Activated CD4-positive, alpha-beta T cell treated with anti-CD3 and anti-CD28 coated beads, Interleukin-2, amount 50 U/mL, for 24 hours (primary cell): ENCODE measurements at regions not wholly inside any gene's neighbourhood (a gene's known extent, or its start where the extent isn't known, plus 50 kb on each side); places are given as distances from the start of the nearest gene placed in this dataset.

Experiments used
- DNase-seq, 2 donors: peaks; one replicate each; pipeline ENCODE4 v3.0.0-alpha.2; 2020; ENCODE audit warnings: low read depth in 1 of 2, low spot score in 1 of 2

DNA sequence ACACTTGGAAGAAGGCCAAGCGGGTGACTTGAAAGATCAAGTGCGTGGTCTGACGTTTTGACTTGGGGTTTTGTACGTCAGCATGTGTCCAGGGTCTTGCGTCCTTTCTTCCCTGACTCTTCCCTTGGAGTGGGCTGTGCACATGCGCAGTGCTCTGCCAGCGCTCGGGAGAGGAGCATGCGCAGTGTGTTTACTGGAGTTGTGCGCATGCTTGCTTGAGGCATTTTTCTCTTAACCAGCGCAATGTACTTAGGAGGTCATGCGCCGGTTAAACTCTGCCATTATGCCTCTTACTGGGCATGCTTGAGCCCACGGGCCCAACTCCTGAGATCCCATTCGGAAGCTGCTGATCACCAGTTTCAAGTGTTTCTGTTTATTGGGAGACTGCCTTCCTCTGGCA lies 242.5 kb upstream of the AJAP1 start:
- no peak for DNase-seq

DNA sequence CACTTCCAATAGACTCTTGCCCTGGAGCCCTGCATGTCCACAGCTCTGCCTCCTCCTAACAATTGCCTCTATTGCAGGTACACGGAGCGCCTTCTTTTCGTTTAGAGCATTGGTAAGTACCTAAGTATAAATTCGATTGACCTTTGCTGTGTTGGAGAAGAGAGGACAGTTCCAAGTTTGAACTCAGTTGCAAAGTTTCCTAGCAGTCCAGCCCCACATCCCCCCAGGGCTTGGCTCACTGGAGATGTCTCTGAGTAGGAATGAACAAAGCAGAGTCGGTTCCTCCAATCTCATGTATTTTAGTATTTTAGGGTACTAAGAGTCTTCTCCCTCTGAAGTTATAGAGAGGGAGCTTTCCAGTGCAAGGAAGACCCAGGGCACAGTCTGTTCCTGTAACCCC lies 238.9 kb upstream of the AJAP1 start:
- no peak for DNase-seq

DNA sequence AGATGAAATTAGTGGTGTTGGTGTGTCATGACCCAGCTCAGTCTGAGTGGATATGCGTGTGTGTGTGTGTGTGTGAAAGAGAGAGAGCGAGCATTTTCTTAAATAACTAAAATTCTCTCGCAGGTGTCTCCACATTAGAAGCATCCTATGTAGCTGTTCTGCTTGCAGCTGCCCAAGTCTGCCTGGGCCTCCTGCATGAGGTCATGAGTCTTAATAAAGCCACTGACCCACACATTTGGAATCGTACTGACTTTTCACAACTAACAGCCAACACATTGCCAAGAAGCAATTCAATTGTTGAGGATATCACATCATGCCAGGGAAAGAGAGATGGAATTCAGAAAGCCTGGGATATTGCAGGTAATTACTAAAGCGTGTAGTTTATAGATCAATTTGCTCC lies 238.2 kb upstream of the AJAP1 start:
- DNase-seq = no peak

DNA sequence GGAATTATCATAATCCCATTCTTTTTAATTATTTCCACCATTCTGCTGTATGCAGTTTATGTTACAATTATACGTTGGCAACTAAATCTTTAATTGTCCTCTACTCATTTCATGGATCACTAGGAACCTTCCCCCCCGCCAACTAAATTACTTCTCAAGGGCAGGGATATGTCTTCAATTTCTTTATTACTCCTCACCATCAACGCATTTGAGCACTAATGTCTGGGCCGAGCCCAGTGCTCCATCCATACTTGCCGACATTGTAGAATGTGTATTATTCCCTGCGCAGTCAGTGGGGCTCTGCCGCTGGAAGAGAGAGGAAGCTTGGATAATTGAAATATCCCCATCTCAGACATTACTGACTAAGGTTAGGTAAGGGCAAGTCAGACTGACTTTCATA lies 236.4 kb upstream of the AJAP1 start:
- DNase-seq = no peak

DNA sequence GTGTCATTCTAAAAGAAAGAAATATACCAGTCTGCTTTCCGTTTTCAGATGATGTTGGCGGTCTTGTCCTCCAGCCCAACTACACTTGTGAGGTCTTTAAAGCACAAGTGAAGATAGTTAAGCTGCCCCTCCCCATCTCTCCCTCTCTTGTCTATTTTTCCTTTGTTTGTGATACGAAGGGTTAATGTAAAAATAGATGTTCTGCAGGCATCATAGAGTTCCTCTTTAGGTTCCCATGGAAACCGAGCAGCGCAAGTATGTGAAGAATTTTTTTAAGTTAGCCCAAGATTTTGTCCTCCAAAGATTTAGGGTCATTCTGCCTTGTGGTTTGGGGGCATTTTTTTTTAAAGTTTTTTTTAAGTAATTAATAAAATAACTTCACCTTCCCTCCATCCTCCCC lies 232.4 kb upstream of the AJAP1 start:
- no peak for DNase-seq

DNA sequence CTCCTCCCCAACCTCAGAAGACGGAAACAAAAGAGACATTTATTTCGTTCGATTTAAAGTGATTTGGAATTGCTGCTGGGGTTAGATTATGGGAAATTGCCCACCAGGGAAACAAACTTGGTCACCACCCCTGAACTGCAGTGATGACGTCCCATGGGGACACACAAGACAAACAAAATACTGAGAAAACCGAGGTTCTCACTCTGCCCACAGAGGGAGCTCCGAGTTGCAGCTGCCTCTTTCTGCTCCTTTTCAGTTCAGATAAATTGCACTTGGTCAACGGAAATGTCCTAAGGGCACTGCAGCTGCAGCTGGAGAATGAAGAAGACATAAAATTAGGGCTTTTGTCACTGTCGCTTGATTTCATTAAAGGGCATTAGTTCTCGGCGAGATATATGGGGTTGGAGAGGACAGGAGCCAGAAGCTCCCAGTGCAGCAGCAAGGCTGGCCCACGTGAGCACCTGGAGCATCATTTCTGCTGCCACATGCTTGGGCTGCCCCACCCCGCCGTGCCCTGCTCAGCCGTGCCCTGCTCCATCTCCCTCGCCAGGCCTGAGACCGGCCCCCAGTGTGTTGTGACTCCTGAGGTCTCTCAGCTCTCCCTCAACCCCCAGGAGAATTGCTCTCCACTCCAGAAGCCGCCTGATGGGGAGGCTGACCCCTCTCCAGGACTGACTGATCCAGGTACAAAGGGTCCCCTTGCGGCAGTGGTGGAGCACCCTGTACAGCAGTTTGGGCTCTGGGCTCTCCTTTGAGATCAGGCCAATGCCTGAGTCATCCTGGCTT lies 231.7 kb upstream of the AJAP1 start:
- DNase-seq = no peak

DNA sequence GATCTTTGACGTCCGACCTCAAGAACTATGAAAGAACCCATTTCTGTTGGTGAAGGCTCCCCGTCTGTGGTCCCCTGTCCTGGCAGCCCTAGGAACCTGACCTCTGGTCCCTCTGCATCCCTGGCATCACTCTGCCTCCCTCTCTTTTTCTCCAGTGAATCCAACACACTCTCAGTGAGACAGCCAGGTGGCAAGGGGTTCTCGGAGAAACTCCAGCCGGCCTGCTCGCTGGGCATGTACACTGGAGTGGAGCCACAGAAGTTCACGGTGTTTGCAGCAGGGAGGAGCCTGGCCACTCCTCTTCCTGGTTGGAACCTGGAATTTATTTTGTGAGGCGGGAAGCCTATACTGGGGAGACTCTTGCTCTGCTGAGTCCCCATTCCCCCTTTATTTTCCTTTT lies 230.2 kb upstream of the AJAP1 start:
- no peak for DNase-seq

DNA sequence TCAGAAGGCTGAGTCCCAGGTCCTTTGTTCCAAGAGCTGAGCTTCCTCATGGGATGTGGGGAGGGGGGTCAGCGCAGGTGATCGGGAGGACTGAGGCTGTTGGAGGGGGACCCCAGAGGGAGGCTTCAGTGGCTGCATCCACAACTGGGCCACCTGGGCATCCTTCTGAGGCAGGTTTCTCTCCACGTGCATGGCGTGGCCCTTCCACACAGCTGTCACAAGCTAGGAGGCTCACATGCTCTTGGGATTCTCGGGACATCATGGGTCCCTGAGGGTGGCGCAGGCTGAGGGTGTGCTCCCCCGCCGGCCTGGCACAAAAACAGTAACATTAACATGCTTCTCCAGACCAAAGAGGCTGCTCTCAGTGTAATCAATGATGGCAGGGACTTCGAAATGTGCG lies 229.6 kb upstream of the AJAP1 start:
- no peak for DNase-seq

DNA sequence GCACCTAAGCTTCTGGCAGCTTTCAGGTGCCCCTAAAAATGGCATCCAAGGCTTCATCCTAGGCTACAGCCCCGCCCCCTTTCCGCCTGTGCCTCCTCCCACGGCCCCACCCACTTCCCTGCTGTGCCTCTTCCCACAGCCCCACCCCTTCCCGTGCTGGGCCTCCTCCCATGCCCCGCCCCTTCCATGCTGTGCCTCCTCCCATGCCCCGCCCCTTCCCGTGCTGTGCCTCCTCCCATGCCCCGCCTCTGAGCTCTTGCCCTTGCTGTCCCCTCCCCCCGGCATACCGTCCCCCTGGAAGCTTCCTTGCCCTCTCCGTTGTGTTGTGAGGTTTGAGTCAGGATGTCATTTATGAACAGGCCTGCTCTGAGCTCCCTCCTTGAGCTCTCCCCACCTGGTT lies 228.5 kb upstream of the AJAP1 start:
- no peak for DNase-seq

DNA sequence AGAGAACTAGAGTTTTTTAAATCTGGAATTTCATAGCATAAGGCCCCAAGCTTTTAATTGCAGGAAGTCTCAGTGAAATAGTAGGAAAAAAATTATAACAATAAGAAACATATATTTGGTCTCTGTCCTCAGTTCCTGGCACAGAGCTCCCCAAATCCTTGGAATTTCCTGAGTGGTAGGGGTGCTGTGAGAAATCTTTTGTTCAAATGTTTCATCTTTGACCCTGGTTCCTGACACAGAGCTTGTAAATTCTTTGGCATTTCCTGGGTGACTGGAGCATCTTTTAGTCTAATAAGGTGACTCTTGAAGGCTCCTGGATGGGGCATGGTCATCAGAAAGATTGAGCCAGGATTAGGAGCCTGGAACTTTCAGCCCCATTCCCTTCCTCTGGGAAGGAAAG lies 225.7 kb upstream of the AJAP1 start:
- DNase-seq = no peak

DNA sequence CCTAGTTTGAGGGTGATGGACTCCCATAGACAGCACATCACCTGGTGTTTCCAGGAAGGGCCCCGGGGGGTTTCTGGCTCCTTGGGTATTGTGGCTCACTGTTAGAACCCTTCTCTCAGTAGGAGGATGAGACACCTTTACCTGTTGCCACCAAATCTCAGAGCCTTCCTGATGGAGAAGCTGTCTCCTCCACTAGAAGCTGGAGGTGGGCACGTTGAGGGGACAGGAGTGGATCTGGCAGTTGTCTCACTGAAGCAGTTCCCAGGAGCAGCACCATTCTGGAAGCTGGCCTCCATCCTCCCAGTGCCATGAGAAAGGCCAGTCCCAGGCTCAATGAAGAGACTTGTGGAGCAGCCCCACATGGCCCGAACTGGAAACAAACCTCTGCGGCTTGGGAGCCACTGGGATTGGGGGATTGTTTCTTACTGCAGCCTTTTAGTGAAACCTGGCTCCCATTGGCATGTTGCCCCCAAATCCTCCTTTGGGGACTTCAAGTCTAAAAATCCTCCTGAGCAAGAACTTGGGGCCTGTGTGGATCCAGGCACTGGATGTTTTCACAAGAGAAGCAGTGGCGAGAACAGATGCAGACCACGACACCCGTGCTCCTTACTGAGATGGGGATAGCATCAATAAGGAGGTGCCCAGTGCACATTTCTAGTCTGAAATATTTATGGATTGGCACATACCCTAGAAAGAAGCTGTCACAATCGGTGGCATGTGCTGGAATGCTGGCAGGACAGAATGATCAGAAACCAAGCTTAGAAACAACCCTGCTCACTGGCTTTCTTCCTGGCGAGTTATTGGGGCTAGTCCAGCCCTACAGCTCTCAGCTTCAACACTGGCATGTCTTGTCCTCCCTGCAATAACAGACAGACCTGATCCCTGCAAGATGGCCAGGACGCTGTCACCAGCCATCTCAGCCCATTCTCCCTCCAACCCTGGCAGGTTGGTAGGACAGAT lies 223.7 kb upstream of the AJAP1 start:
- DNase-seq = no peak

DNA sequence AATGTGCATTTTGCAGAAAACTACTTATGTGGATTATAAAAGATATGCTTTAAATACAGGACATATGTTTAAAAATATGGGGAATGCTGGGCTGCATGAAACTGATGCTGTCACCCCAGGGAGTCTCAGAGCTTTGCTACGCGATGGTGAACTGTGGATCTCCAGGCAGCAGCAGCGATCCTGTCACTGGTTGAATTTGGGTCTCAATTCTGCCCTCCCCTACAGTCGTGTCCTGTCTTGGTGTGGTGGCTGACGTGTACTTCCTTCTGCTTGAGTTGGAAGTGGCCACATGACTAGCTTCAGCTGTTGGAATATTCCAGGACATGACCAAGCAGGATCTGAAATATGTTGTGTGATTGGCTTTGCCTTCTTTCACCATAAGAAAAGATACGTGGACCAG lies 222.9 kb upstream of the AJAP1 start:
- no peak for DNase-seq

DNA sequence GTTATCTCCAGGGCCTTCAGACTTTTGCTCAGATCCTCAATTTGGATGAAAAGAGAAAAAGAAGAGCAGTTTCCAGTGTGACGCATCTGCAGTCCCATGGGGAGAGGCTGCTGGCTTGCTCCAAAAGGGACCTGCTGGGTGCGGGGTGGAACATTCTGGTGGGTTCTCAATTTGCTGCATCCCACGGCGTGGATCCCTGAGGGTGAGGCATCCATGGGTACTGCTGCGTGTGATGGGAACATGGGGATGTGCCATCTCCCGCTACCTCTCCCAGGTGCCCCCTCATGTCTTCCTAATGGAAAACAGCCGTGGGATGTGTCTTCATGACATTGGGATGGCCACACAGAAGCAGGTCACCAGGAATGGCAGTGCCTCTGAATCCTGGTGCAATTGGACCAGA lies 221.3 kb upstream of the AJAP1 start:
- DNase-seq = no peak

DNA sequence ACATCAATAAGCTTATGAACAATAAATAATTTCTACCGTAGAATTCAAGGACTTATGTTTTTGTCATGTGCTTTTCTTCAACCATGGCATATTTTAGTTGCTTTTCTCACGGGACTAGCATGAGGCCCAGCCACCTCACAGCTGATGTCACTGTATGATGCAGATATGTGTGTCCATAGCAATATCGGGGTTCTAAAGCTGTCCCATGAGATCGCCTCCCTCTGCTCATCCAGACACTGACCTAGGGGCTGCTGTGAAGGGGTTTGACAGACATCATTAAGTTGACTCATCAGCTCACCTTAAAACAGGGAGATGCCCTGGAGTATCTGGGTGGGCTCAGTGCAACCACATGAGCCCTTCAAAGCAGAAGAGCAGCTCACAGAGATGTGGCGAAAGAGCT lies 210.3 kb upstream of the AJAP1 start:
- no peak for DNase-seq

DNA sequence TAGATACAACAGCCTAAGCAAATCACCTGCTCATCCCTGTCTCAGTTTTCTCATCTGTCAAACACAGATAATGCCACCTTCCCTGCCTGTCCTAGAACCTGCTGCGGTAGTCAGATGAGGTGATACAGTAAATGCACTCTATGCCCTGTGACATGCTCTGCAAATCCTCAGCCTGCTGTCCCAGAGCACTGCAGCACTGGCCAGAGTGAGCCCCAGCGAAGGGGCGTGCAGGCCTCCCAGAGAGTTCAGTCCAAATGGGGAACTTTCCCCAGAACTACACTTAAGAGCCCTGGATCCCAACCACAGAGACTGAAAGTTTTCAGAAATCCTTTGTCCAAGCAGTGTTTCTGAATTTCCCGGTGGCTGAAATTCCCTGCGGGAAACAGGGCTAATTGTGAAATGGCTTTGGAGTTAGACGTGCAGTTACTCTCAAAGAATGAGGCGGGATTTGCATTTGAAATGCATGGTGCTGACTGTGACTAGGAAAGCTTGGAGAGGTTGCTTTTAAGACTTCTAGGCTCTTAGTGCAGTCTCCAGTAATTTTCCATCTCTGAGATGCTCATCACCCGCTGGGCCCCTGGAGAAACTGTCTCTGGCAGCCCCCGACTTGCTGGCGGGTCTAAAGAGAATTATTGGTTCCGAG lies 206.5 kb upstream of the AJAP1 start:
- no peak for DNase-seq

DNA sequence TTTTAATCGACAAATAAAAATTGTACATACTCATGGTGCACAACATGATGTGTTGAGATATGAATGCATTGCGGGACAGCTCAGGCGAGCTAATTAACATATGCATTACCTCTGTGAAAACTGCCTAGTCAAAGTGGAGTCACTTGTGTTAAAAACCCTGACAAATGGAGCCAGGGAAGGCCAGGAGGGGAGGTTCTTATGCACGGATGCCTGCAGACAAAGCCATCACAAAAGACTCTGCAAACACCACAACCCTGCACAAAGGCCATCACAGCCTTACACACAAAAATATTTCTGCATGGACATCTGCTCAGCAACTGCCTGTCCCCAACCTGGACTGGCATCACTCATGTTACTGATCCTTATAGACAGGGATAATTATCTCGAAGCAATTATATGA lies 204.4 kb upstream of the AJAP1 start:
- DNase-seq = no peak

DNA sequence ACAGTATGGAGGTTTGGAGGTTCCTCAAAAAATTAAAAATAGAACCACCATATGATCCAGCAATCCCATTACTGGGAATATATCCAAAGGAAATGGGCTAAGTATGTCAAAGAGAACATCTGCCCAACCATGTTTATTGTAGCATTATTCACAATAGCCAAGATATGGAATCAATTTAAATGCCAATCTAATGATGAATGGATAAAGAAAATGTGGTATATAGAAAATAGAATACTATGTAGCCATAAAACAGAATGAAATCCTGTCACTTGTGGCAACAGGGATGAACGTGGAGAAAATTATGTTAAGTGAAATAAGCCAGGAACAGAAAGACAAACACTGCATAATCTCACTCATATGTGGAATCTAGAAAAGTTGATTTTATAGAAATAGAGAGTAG lies 201.7 kb upstream of the AJAP1 start:
- DNase-seq = no peak

DNA sequence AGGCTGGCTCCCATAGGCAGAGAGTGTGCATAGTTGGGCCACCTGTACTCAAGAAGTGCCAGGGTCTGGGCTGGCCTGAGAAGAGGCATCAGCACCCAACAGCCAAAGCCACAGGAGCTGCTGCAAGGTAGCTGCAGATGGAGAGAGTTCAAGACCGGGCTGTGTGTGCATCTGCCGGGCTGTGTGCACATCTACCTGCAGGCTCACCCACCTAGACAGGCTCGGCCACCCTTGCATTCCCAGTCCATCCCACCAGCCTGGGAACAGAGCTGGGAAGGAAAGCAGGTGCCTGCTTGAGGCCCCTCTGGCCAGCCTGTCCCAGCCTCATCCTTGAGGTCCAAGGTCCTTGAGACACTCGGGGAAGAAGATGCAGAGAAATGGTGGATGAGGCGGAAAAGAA lies 194.4 kb upstream of the AJAP1 start:
- DNase-seq = no peak

DNA sequence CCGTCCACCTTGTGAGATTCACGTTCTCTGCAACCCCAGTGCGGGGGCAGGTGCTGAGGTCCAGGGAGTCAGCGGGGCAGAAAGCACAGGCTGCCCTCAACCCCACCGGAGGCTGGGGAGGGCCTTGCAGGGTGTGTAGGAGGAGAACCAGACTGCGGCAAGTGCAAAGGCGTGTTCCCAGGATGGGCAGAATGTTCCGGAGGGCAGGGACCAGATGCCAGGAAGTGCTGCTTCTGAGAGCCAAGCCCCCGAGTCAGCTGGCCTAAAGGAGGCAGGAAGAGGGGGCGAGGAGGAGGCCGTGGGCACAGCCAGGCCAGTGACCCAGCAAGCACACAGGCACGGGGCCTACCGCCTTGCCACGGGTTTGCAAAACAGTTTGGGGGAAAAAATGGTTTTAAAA lies 193.8 kb upstream of the AJAP1 start:
- no peak for DNase-seq

DNA sequence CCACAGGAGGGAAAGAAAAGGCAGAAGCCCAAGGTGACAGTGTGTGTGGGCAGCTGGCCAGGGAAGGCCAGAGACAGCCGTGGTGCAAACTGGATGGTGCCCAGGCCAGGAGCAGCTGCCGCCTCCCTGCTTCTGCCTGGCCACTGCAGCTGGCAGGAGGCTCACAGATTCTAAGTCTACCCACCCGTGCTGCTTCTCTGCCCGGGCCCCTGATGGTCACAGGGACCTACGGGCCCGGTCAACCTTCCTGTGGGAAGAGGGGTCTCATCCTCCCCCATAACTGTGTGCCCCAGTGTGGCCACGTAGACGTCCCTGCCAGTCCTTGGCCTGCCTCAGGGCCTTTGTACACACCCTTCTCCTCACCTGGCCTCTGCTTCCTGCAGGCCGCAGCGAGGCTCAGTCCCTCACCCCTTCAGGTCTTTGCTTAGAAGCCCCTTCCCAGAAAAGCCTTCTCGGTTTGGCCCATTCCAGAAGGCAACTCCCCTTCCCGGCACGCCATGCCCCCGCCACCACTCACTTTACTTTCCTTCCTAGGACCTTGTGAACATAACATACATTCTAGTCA lies 192.6 kb upstream of the AJAP1 start:
- DNase-seq = no peak

DNA sequence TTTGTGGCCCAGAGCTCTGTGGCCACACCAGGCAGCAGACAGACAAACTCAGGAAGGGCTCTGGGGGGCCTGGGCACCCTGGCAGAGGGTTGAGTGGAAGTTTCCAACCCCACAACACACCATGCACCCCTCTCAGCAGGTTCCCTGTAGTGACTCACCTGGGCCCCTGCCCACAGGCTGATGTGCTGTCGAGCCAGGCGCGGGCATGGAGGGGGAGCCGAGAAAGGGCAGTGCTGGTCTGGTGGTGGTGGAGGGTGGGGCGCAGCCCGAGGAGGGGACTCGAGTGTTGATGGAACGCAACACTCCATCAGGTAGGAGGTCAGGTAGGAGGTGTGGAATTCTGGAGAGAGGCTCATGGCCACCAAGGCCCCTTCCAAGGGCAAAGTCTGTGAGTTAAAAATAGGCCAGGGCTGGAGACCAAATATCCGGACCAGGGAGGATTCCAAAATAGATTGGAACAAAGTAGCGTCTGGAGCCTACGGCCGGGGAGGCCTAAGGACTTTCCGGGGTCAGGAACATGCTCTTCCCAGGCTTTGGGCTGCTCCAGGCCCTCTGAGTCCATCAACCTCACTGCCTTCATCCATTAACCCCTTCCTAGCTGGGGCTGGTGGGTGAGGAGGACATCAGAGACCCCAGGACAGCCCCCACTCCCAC lies 191.5 kb upstream of the AJAP1 start:
- no peak for DNase-seq
